Tibial artery (tissue), 4 donors: ENCODE measurements at regions not wholly inside any gene's neighbourhood (a gene's known extent, or its start where the extent isn't known, plus 50 kb on each side); places are given as distances from the start of the nearest gene placed in this dataset.

Experiments used
- DNase-seq, 2 donors: peaks; one replicate each; pipeline ENCODE4 v3.0.0-alpha.2; 2019
- H3K27ac ChIP-seq, 2 donors: fragments of 200-600 bp; sonication (generic) in 1 of 2; 1 replicate in 1 of 2; 2 replicates in 1 of 2; pipeline ENCODE4 v1.5.1; 2018 to 2019; ENCODE audit warnings: mild to moderate bottlenecking in 1 of 2
- H3K27me3 ChIP-seq, 2 donors: fragments of 200-600 bp; sonication (generic) in 1 of 2; one replicate each; pipeline versions ENCODE4 v1.5.1 to v1.6.0; 2016 to 2019
- H3K36me3 ChIP-seq, 3 donors: fragments of 200-600 bp; sonication (generic) in 2 of 3; one replicate each; pipeline ENCODE4 v1.5.1; 2016 to 2019; ENCODE audit warnings: mild to moderate bottlenecking in 2 of 3
- H3K4me1 ChIP-seq, 4 donors: fragments of 200-600 bp; sonication (generic) in 2 of 4; 1 replicate in 3 of 4; 2 replicates in 1 of 4; pipeline ENCODE4 v1.5.1; 2016 to 2019
- H3K4me3 ChIP-seq, 2 donors: fragments of 200-600 bp; sonication (generic) in 1 of 2; 1 replicate in 1 of 2; 2 replicates in 1 of 2; pipeline ENCODE4 v1.5.1; 2018 to 2019; ENCODE audit warnings: mild to moderate bottlenecking in 2 of 2
- H3K9me3 ChIP-seq, 3 donors: fragments of 200-600 bp; sonication (generic) in 1 of 3; one replicate each; pipeline ENCODE4 v1.5.1; 2016 to 2019
- intact Hi-C: fragments of 100-400 bp; cut with DNase I; formaldehyde crosslinking; loops from one replicate; pipeline ENCODE4 v1.15.0; 2023; ENCODE audit warnings: low total_unique reads
- TF ChIP-seq, protein P1 (sequence below), 2 experiments: fragments of 200-600 bp in 1 of 2; fragments of 450-650 bp in 1 of 2; IDR thresholded peaks; one replicate each; pipeline ENCODE4 v1.5.1; 2017 to 2019; ENCODE audit warnings: antibody characterized with exemption in 2 of 2, mild to moderate bottlenecking in 1 of 2, moderate library complexity in 1 of 2

DNA sequence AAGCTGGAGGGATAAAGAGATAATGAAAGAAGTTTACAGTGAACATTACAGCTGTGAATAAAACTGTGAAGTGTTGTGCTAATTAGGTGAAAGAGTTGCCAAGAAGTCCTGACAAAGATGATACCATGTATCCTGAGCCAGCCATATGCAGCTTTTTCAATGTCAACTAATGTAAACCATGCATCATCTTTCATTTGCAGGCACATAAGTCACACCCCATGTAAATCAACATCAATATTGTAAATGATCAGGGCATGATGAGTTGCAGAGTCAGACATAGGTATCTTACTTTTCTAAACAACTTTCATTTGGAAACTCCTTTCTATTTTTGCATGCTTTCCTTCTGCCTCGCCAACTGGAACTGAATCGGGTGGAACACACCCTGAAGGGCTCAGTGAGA is 569.1 kb downstream of the TBC1D4 start:
- Histone ChIP-seq H3K27me3 (no peaks in the 10 kb centered on the region), H3K27ac (no peak overlapping the region), H3K4me3 (no peak overlapping the region), H3K4me1 (no peaks in the 10 kb centered on the region), H3K36me3 (no peaks in the 10 kb centered on the region), H3K9me3 (no peaks in the 10 kb centered on the region)
- intact Hi-C loops: no loop called here
- DNase-seq: no peak
- TF ChIP-seq, protein P1, sequence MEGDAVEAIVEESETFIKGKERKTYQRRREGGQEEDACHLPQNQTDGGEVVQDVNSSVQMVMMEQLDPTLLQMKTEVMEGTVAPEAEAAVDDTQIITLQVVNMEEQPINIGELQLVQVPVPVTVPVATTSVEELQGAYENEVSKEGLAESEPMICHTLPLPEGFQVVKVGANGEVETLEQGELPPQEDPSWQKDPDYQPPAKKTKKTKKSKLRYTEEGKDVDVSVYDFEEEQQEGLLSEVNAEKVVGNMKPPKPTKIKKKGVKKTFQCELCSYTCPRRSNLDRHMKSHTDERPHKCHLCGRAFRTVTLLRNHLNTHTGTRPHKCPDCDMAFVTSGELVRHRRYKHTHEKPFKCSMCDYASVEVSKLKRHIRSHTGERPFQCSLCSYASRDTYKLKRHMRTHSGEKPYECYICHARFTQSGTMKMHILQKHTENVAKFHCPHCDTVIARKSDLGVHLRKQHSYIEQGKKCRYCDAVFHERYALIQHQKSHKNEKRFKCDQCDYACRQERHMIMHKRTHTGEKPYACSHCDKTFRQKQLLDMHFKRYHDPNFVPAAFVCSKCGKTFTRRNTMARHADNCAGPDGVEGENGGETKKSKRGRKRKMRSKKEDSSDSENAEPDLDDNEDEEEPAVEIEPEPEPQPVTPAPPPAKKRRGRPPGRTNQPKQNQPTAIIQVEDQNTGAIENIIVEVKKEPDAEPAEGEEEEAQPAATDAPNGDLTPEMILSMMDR (IDR thresholded peaks at IDR 0.05): no peak

DNA sequence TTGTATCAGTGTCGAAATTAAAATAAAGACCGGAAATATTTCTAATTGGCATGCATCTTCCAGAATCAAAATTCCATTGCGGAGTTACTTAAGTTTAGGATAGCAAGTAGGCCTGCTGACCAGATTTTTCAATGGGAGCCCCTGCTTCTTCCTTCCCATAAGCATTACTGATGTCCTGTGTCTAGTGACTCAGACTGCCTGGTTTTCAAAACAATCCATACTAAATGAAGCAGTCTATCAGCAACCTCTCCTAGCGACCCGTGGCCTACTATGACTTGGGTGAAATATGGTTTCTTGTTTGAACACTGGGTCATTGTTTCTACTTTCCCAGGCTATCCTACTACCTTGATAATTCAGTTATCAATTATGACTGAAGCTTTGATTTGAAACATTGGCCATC is 571.6 kb downstream of the TBC1D4 start:
- TF ChIP-seq, protein P1 (IDR thresholded peaks at IDR 0.05): no peak
- Histone ChIP-seq H3K4me3 (no peak overlapping the region), H3K4me1 (no peaks in the 10 kb centered on the region), H3K27ac (no peak overlapping the region), H3K36me3 (no peaks in the 10 kb centered on the region), H3K27me3 (no peaks in the 10 kb centered on the region), H3K9me3 (no peaks in the 10 kb centered on the region)
- DNase-seq: no peak
- intact Hi-C loops: no loop called here

DNA sequence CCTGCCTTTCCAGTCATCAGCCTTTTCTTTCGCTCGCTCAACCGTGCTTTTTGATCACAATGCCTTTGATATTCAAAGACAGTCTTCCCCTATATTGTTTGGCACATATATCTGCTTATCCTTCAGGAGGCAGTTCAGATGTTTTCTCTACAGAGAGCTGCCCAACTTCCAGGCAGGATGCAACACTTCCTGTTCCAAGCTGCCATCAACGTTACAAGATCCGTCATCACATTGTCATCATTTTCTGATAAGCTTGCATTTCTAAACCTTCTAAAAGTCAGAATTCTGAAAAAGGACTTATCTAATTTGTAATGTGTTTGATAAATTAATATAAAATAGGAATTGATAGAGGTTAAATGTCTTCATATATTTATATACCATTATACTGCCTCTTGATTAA is 574.2 kb downstream of the TBC1D4 start:
- no peaks in the 10 kb centered on the region for H3K9me3 ChIP-seq
- H3K27me3 ChIP-seq: no peaks in the 10 kb centered on the region
- intact Hi-C loops: no loop called here
- no peaks in the 10 kb centered on the region for H3K4me1 ChIP-seq
- H3K4me3 ChIP-seq: no peak overlapping the region
- no peak for DNase-seq
- TF ChIP-seq, protein P1 (IDR thresholded peaks at IDR 0.05): no peak
- no peaks in the 10 kb centered on the region for H3K36me3 ChIP-seq
- no peak overlapping the region for H3K27ac ChIP-seq

DNA sequence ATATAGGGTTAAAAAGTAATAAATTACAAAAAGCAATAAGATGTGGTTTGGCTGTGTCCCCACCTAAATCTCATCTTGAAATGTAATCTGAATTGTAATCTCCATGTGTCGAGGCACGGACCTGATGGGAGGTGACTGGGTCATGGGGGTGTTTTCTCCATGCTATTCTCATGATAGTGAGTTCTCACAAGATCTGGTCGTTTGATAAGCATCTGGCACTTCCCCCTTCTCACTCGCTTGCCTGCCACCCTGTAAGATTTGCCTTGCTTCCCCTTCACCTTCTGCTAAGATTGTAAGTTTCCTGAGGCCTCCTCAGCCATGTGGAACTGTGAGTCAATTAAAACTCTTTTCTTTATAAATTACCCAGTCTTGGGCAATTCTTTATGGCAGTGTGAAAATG is 577.4 kb downstream of the TBC1D4 start:
- no peaks in the 10 kb centered on the region for H3K27me3 ChIP-seq
- no peaks in the 10 kb centered on the region for H3K36me3 ChIP-seq
- TF ChIP-seq, protein P1 (IDR thresholded peaks at IDR 0.05): no peak
- H3K4me3 ChIP-seq: no peak overlapping the region
- DNase-seq: no peak
- no peaks in the 10 kb centered on the region for H3K9me3 ChIP-seq
- intact Hi-C loops: no loop called here
- no peak overlapping the region for H3K27ac ChIP-seq
- no peaks in the 10 kb centered on the region for H3K4me1 ChIP-seq

DNA sequence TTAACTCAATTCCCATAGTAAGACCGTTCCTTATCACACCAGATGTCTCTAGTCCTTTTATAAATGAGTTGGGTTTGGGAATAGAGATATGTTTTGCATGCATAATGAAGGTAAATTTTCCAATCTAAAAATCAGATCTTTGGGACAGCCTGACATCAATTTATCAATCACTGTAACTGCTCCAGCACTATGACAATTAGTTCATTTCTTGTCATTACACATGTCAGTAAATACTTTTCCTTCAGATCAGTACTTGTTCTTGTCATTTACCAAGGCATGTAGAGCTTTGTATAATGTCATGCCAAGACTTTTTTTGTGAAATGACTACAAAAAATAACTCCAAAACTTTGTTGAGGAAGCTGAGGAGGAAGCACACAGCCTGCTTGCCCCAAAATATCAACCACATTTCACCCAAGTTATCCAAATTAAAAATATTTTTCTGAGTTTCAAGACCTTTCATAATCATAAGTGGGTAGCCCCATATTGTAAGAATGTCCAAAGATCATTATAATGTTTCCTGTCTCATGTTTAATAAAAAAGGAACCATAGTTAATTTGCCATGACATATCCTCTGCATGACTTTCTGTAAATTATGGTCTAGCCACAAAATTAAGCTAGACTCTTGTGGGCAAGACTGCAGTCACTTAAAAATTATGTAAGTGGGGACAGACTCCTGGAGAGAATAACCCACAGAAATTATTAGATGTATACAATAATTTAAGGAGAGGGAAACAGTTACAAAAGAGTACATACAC is 586.8 kb downstream of the TBC1D4 start:
- DNase-seq: no peak
- intact Hi-C loops: no loop called here
- Histone ChIP-seq H3K36me3 (no peaks in the 10 kb centered on the region), H3K27me3 (no peaks in the 10 kb centered on the region), H3K9me3 (no peaks in the 10 kb centered on the region), H3K4me3 (no peak overlapping the region), H3K27ac (no peak overlapping the region), H3K4me1 (no peaks in the 10 kb centered on the region)
- TF ChIP-seq, protein P1 (IDR thresholded peaks at IDR 0.05): no peak

DNA sequence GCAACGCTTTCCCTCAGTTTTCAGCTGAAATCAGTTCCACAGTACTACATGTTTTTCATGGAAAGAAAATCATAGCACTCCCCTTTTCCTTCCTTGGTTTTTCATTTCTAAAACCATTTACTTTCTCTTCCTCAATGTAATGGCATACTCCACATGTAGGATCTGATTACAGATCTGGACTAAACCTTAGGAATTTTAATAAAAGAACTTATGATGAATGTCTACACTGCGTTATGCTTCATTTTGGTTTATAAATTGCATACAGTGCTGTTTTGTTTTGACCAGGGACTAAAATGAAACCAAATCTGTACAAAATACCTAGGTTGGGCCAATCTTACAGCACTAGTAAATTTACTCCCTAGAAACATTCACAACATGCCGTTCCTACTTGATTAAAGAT is 589.9 kb downstream of the TBC1D4 start:
- Histone ChIP-seq H3K27me3 (no peaks in the 10 kb centered on the region), H3K4me1 (no peaks in the 10 kb centered on the region), H3K9me3 (no peaks in the 10 kb centered on the region), H3K4me3 (no peak overlapping the region), H3K36me3 (no peaks in the 10 kb centered on the region), H3K27ac (no peak overlapping the region)
- intact Hi-C loops: no loop called here
- no peak for DNase-seq
- TF ChIP-seq, protein P1 (IDR thresholded peaks at IDR 0.05): no peak
